IPS-15b (cell line): ENCODE measurements at regions not wholly inside any gene's neighbourhood (a gene's known extent, or its start where the extent isn't known, plus 50 kb on each side); places are given as distances from the start of the nearest gene placed in this dataset.

Experiments
- H3K27me3 ChIP-seq: one replicate; pipeline ENCODE4 v1.6.1; 2013; ENCODE audit warnings: low read length; ENCODE audit not compliant: control insufficient read depth, insufficient read depth
- H3K36me3 ChIP-seq: one replicate; pipeline ENCODE4 v1.6.1; 2013; ENCODE audit warnings: low read length; ENCODE audit not compliant: control insufficient read depth, insufficient read depth
- H3K4me1 ChIP-seq: one replicate; pipeline ENCODE4 v1.6.1; 2013; ENCODE audit warnings: mild to moderate bottlenecking, low read length; ENCODE audit not compliant: control insufficient read depth, insufficient read depth
- H3K4me3 ChIP-seq: one replicate; pipeline ENCODE4 v1.5.1; 2013; ENCODE audit warnings: low read depth, low read length
- H3K9ac ChIP-seq: one replicate; pipeline ENCODE4 v1.6.1; 2013; ENCODE audit warnings: low read depth, mild to moderate bottlenecking, low read length
- H3K9me3 ChIP-seq: one replicate; pipeline ENCODE4 v1.6.1; 2013; ENCODE audit warnings: mild to moderate bottlenecking, low read length; ENCODE audit not compliant: control insufficient read depth, insufficient read depth

DNA sequence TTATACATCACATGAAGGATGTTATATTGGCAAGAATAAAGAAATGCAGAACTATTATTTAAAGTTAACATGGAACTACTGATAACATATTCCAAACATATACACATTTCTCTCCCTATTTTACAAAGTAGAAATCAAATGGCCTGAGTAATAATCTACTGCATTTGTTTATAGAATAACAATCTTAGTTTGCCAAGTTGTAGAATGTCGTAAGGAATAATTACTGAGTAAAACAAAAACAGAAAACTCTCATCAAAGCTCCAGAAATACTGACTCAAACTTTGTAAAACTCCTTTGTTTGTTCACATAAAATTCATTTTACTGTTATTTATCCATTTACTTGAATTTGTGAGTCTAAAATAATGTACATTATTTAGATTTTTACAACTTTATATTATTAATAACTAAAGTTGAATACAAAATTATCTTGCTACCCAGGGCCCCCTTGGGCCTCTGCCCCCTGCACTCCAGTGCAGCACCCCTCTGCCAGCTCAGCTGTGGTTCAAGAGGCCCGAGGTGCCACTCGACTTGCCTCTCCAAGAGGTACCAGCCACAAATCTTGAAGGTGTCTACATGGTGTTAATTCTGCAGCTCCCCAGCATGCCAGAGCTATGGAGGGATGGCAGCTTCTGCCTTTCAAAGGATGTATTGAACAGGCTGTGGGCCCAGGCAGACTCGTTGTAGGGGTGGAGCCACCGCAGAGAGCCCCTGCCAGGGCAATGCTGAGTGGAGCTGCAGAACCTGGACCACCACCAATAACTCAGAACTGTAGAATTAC, 2819.7 kb downstream of the PCDH9 start:
- H3K4me1 ChIP-seq: no peaks in the 10 kb centered on the region
- H3K4me3 ChIP-seq: no peak overlapping the region
- no peaks in the 10 kb centered on the region for H3K27me3 ChIP-seq

GRCh38 chr13:64397701-64398100, 2832.4 kb downstream of the PCDH9 start:
- no peaks in the 10 kb centered on the region for H3K27me3 ChIP-seq
- no peaks in the 10 kb centered on the region for H3K36me3 ChIP-seq
- H3K9me3 ChIP-seq: no peaks in the 10 kb centered on the region
- no peak overlapping the region for H3K4me3 ChIP-seq
- no peak overlapping the region for H3K9ac ChIP-seq
- H3K4me1 ChIP-seq: no peaks in the 10 kb centered on the region

More for the DNA sequence above, 2819.7 kb downstream of the PCDH9 start:
- Histone ChIP-seq H3K9me3 (no peaks in the 10 kb centered on the region), H3K36me3 (no peaks in the 10 kb centered on the region), H3K9ac (no peak overlapping the region)

- no peaks in the 10 kb centered on the region for H3K9me3 ChIP-seq
- H3K9ac ChIP-seq: no peak overlapping the region
- no peaks in the 10 kb centered on the region for H3K4me1 ChIP-seq
- no peaks in the 10 kb centered on the region for H3K27me3 ChIP-seq
- no peak overlapping the region for H3K4me3 ChIP-seq
- H3K36me3 ChIP-seq: no peaks in the 10 kb centered on the region
Observed at GRCh38 chr13:64377606-64378005, 2852.5 kb downstream of the PCDH9 start.

DNA sequence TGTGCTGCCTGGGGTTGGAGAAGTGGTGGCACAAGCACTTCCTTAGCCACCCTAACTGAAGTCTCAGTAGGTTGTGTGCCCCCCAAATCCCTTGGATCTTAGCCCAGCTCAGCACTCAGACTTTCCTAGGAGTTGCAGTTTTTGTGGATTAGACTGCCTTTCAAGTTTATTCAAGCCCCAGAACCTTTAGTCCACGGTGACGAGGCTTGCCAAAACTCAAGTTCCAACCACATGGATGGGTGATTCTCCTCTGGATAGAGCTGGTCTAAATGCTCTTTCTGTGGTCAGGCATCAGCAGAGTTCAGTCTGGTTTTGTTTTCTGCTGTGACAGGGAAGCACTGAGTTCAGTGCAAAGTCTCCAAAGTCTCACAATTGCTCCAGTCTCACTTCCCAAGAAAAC, 2858.7 kb downstream of the PCDH9 start:
- Histone ChIP-seq H3K4me1 (no peaks in the 10 kb centered on the region), H3K27me3 (no peaks in the 10 kb centered on the region), H3K36me3 (no peaks in the 10 kb centered on the region), H3K9me3 (no peaks in the 10 kb centered on the region), H3K4me3 (no peak overlapping the region), H3K9ac (no peak overlapping the region)

DNA sequence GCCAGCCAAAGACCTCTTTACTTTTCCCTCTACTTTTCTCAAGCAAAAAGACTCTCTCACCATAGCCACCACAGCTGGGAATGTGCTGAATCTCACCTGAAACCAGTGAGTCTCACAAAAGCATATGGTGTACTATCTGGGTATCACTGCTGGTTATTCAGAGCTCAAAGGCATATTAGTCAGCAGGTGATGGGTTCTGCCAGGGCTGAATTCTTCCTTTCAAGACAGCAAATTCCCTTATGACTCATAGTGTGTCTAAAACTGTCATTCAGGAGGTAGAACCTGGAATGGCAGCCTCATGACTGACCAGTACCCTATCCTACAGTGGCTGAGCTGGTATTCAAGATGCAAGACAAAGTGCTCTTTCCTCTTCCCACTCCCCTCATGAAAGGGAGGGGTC, 2859.1 kb downstream of the PCDH9 start:
- Histone ChIP-seq H3K4me1 (no peaks in the 10 kb centered on the region), H3K36me3 (no peaks in the 10 kb centered on the region), H3K4me3 (no peak overlapping the region), H3K27me3 (no peaks in the 10 kb centered on the region), H3K9me3 (no peaks in the 10 kb centered on the region), H3K9ac (no peak overlapping the region)

GRCh38 chr13:64369121-64369520, 2861.0 kb downstream of the PCDH9 start:
- no peaks in the 10 kb centered on the region for H3K4me1 ChIP-seq
- H3K36me3 ChIP-seq: no peaks in the 10 kb centered on the region
- H3K9ac ChIP-seq: no peak overlapping the region
- H3K4me3 ChIP-seq: no peak overlapping the region
- no peaks in the 10 kb centered on the region for H3K9me3 ChIP-seq
- H3K27me3 ChIP-seq: no peaks in the 10 kb centered on the region

DNA sequence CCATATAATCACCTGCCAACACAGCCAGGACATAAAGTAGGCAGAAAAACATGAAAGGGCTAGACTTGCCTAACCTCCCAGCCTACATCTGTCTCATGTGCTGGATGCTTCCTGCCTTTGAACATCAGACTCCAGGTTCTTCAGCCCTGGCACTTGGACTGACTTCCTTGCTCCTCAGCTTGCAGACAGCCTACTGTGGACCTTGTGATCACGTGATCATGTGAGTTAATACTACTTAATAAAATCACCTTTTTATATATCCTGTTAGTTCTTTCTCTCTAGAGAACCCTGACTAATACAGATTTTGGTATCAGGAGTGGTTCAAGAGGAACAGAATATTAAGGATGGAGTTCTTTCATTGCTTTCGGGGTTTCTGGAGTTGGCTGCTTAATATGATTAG, 2867.6 kb downstream of the PCDH9 start:
- no peaks in the 10 kb centered on the region for H3K27me3 ChIP-seq
- H3K9ac ChIP-seq: no peak overlapping the region
- H3K4me1 ChIP-seq: no peaks in the 10 kb centered on the region
- H3K36me3 ChIP-seq: no peaks in the 10 kb centered on the region
- H3K9me3 ChIP-seq: no peaks in the 10 kb centered on the region
- H3K4me3 ChIP-seq: no peak overlapping the region

- no peaks in the 10 kb centered on the region for H3K4me1 ChIP-seq
- H3K27me3 ChIP-seq: no peaks in the 10 kb centered on the region
- H3K9ac ChIP-seq: no peak overlapping the region
- H3K36me3 ChIP-seq: no peaks in the 10 kb centered on the region
- no peaks in the 10 kb centered on the region for H3K9me3 ChIP-seq
- H3K4me3 ChIP-seq: no peak overlapping the region
Observed at GRCh38 chr13:64347664-64348063, 2882.5 kb downstream of the PCDH9 start.

DNA sequence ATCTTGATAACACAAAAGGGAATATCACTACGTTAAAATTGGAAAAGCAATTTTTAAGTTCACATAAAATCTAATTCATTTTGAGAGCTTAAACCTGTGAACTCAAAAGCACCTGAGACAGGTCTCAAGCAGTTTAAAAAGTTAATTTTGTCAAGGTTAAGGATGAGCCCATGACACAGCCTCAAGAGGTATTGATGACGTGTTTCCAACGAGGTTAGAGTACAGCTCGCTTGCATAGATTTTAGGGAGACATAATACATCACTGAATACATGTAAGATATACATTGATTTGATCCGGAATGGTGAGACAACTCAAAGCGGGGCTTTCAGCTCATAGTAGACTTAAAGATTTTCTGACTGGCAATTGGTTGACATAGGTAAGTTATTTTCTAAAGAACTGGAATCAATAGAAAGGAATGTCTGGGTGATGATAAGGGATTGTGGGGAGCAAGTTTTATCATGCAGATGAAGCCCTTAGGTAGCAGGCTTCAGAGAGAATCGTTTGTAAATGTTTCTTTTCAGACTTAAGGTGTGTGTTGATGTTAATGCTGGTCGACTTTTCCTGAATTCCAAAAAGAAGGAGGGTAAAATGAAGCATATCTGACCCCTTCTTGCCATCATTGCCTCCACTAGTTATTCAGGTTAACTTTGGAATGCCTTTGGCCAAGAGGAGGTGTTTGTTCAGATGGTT, 2890.6 kb downstream of the PCDH9 start:
- no peaks in the 10 kb centered on the region for H3K4me1 ChIP-seq
- H3K9ac ChIP-seq: no peak overlapping the region
- no peaks in the 10 kb centered on the region for H3K9me3 ChIP-seq
- no peaks in the 10 kb centered on the region for H3K36me3 ChIP-seq
- no peak overlapping the region for H3K4me3 ChIP-seq
- no peaks in the 10 kb centered on the region for H3K27me3 ChIP-seq

DNA sequence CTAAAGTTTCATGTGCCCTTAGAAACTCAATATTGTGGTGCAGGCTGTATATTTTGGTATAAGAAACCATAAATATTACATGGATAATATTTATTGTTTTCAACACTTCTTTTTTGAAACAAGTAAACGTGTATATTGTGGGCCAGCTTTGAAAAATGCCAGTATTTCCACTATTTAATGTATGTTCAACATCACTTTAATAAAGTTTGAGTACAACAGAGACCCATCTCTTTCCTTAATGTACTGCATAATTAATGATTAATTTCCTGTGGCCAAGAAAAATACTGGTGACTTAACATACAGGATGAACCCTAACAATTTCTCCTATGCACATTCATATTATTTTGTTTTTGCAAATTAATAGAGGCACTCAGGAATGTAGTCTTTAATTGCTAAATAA, 2891.5 kb downstream of the PCDH9 start:
- H3K9ac ChIP-seq: no peak overlapping the region
- H3K9me3 ChIP-seq: no peaks in the 10 kb centered on the region
- no peaks in the 10 kb centered on the region for H3K4me1 ChIP-seq
- no peaks in the 10 kb centered on the region for H3K36me3 ChIP-seq
- no peak overlapping the region for H3K4me3 ChIP-seq
- no peaks in the 10 kb centered on the region for H3K27me3 ChIP-seq

GRCh38 chr13:64333888-64334287, 2896.2 kb downstream of the PCDH9 start:
- Histone ChIP-seq H3K4me1 (no peaks in the 10 kb centered on the region), H3K9ac (no peak overlapping the region), H3K4me3 (no peak overlapping the region), H3K36me3 (no peaks in the 10 kb centered on the region), H3K9me3 (no peaks in the 10 kb centered on the region), H3K27me3 (no peaks in the 10 kb centered on the region)

GRCh38 chr13:64332048-64332447, 2898.1 kb downstream of the PCDH9 start:
- Histone ChIP-seq H3K9ac (no peak overlapping the region), H3K4me1 (no peaks in the 10 kb centered on the region), H3K4me3 (no peak overlapping the region), H3K9me3 (no peaks in the 10 kb centered on the region), H3K36me3 (no peaks in the 10 kb centered on the region), H3K27me3 (no peaks in the 10 kb centered on the region)
